ENCODE measurements at regions not wholly inside any gene's neighbourhood (a gene's known extent, or its start where the extent isn't known, plus 50 kb on each side); places are given as distances from the start of the nearest gene placed in this dataset.
"Not testable (repeated sequence)": the region's sequence is repeated elsewhere in the genome, so short reads cannot be mapped to it uniquely, and the experiment has no call there.

GRCh38 chr22:23416169-23416690, 163.9 kb downstream of the IGLL1 start:
- H3K27ac ChIP-seq (ENCODE audit: insufficient read length, low read depth, low read length); H3K4me3 Mint-ChIP-seq; H3K27me3 ChIP-seq (ENCODE audit: insufficient read depth, low read length); H3K56ac ChIP-seq (ENCODE audit: insufficient read length, low read depth, low read length); H3K9me3 Mint-ChIP-seq; DNase-seq; H3T11ph ChIP-seq (ENCODE audit: low read length); H3K4ac ChIP-seq (ENCODE audit: low read depth, low read length); H2BK12ac ChIP-seq (ENCODE audit: insufficient read length, low read depth, low read length); H2AFZ ChIP-seq (ENCODE audit: low read length); H3K9me3 ChIP-seq (ENCODE audit: control insufficient read depth, low read depth, low read length); H4K5ac ChIP-seq (ENCODE audit: insufficient read length, low read depth, low read length); H2AK5ac ChIP-seq (ENCODE audit: insufficient read length, low read length); H3K9ac ChIP-seq (ENCODE audit: extremely low read depth, insufficient read length, low read length); H3K14ac ChIP-seq (ENCODE audit: insufficient read depth, low read length); H3K4me1 ChIP-seq (ENCODE audit: insufficient read depth, low read length); H2BK20ac ChIP-seq (ENCODE audit: low read depth, low read length, poor library complexity, severe bottlenecking); H4K20me1 ChIP-seq (ENCODE audit: control insufficient read depth, insufficient read depth, insufficient read length); H2BK15ac ChIP-seq (ENCODE audit: low read depth, low read length); H3K27ac Mint-ChIP-seq; H2BK5ac ChIP-seq (ENCODE audit: insufficient read length, low read length); H3K79me1 ChIP-seq (ENCODE audit: insufficient read depth, low read depth, low read length, poor library complexity, severe bottlenecking); H3K79me2 ChIP-seq (ENCODE audit: insufficient read depth, low read length); H3K4me2 ChIP-seq (ENCODE audit: insufficient read depth, insufficient read length, low read length); H3K23ac ChIP-seq (ENCODE audit: insufficient read length, low read depth, low read length); H3K36me3 Mint-ChIP-seq (ENCODE audit: insufficient read depth in 1 of 3, low read depth in 3 of 3); H3K23me2 ChIP-seq (ENCODE audit: insufficient read length, low read depth, low read length, poor library complexity, severe bottlenecking); H4K91ac ChIP-seq (ENCODE audit: insufficient read length, low read depth, low read length); H3K18ac ChIP-seq (ENCODE audit: insufficient read length, low read depth, low read length); H4K8ac ChIP-seq (replicated peaks; ENCODE audit: insufficient read length, low read depth, low read length); H2BK120ac ChIP-seq (ENCODE audit: low read depth, low read length, poor library complexity, severe bottlenecking): not testable (repeated sequence)
- peaks cover 0 to 20% of the 10 kb centered on the region in 2 experiments; a peak in 3 of 4 replicates for H3K4me1 Mint-ChIP-seq
- no CpG with 5 or more reads among the region's 8 CpGs for WGBS (ENCODE audit: extremely low coverage, insufficient read length, low lambda C conversion rate)
- H3K27me3 Mint-ChIP-seq (ENCODE audit: low read depth): peaks cover 82% of the 10 kb centered on the region

Measured in H9 (cell line).